ENCODE measurements at regions not wholly inside any gene's neighbourhood (a gene's known extent, or its start where the extent isn't known, plus 50 kb on each side); places are given as distances from the start of the nearest gene placed in this dataset.

- Histone ChIP-seq H3K4me1 (ENCODE audit: control insufficient read depth, insufficient read depth, low read length) (no peaks in the 10 kb centered on the region), H3K9ac (ENCODE audit: control insufficient read depth, insufficient read depth, low read length) (no peak overlapping the region), H3K27ac (ENCODE audit: control insufficient read depth, insufficient read depth) (no peak overlapping the region), H3K4me3 (no peak overlapping the region), H3K36me3 (ENCODE audit: control insufficient read depth in 2 of 2, insufficient read depth in 2 of 2, low read length in 1 of 2) (no peaks in the 10 kb centered on the region), H3K79me2 (ENCODE audit: control insufficient read depth, insufficient read depth, low read length) (no peaks in the 10 kb centered on the region), H2AFZ (ENCODE audit: control insufficient read depth, low read depth, low read length) (no peak overlapping the region), H3K9me3 (replicated peaks; ENCODE audit: control insufficient read depth, insufficient read depth, low read length) (no peaks in the 10 kb centered on the region), H3K27me3 (replicated peaks in 1 of 2; ENCODE audit: control insufficient read depth in 2 of 2, insufficient read depth in 2 of 2, low read length in 1 of 2) (no peaks in the 10 kb centered on the region), H3K4me2 (ENCODE audit: control insufficient read depth, insufficient read depth) (no peak overlapping the region), H4K20me1 (ENCODE audit: control insufficient read depth, insufficient read depth) (no peaks in the 10 kb centered on the region)
- WGBS (ENCODE audit: insufficient coverage, insufficient replicate concordance, low lambda C conversion rate, missing lambda C conversion rate), result 0% methylated on average over 4 of the region's 4 CpGs
- TF ChIP-seq EP300 (IDR thresholded peaks at IDR 0.05; ENCODE audit: borderline replicate concordance in 1 of 2, control insufficient read depth in 1 of 2, low read depth in 2 of 2, low read length in 2 of 2) (no peak), RELA (IDR thresholded peaks at IDR 0.05; ENCODE audit: borderline replicate concordance, partially characterized antibody) (no peak), EED (IDR thresholded peaks at IDR 0.05; ENCODE audit: low read depth) (no peak), PAX8 (IDR thresholded peaks at IDR 0.05) (no peak), NR2C1 (IDR thresholded peaks at IDR 0.05) (no peak), ATF3 (IDR thresholded peaks at IDR 0.05; ENCODE audit: borderline replicate concordance, extremely low read depth, low read depth, low read length) (no peak), HSF1 (IDR thresholded peaks at IDR 0.05; ENCODE audit: low read depth, low read length) (no peak)
- in situ Hi-C loops (cut with MboI), result no loop called here
- ChIA-PET SMC1A (ENCODE audit: uncharacterized antibody, unreplicated experiment) (no interaction called here), POLR2A (no interaction called here), CTCF (no interaction called here), RAD21 (ENCODE audit: unreplicated experiment) (no interaction called here)
- ATAC-seq, result no peak
- BruUV-seq (replicated peaks), result no TSS peak
- intact Hi-C loops (cut with micrococcal nuclease; ENCODE audit: unreplicated experiment), result no loop called here
- no peak for DNase-seq (ENCODE audit: low read depth, low spot score)
- FAIRE-seq, result no peak
These were observed 375.3 kb downstream of the BRINP1 start for GRCh38 chr9:118993965-118994364.

All from GM12878 (cell line).